ENCODE measurements at regions not wholly inside any gene's neighbourhood (a gene's known extent, or its start where the extent isn't known, plus 50 kb on each side); places are given as distances from the start of the nearest gene placed in this dataset.

DNA sequence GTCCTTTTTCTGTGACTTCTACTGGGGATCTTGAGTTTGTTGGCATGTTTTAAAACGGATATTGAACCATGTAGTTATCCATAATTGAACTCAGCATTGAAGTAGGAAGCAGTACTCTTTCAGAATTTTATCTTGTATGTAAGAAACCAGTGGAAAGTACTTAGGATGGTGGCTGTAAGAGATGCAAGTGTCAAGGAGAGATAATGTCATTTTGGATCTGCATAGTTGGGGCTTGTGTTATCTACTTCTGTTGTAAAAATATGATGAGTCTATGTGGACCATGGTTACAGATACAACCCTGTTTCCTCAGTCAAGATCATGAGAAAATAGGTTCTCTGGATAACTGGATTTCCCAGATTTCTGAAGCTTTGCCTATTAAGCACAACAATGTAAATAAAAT, 113.7 kb downstream of the NAB1 start:
- in situ Hi-C loops (cut with MboI; ENCODE audit: low pct_unique_long_range_greater_than_20kb, low sequenced_read_pairs, unreplicated experiment): no loop called here
- DNase-seq (ENCODE audit: low spot score): no peak
- TF ChIP-seq, protein P1, sequence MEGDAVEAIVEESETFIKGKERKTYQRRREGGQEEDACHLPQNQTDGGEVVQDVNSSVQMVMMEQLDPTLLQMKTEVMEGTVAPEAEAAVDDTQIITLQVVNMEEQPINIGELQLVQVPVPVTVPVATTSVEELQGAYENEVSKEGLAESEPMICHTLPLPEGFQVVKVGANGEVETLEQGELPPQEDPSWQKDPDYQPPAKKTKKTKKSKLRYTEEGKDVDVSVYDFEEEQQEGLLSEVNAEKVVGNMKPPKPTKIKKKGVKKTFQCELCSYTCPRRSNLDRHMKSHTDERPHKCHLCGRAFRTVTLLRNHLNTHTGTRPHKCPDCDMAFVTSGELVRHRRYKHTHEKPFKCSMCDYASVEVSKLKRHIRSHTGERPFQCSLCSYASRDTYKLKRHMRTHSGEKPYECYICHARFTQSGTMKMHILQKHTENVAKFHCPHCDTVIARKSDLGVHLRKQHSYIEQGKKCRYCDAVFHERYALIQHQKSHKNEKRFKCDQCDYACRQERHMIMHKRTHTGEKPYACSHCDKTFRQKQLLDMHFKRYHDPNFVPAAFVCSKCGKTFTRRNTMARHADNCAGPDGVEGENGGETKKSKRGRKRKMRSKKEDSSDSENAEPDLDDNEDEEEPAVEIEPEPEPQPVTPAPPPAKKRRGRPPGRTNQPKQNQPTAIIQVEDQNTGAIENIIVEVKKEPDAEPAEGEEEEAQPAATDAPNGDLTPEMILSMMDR (IDR thresholded peaks at IDR 0.05; ENCODE audit: extremely low read depth, insufficient read depth, missing control alignments): no peak

DNA sequence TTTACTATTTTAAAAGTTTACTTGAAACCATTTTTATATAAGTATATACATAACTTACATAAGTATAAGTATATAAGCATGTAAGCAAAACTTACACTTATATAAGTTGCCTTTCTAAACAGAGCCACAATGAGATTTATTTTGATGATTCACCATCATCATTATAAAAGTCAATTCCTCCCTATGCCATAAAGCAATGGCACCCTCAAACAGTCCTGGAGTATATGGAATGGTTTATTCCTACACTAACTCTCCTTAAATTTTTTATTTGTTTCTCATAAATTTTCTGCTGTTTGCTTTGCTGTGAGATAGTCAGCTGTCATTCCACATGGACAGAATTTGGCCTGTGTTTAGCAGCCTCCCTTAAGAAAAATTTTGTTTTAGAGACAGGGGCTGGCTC, 114.2 kb downstream of the NAB1 start:
- TF ChIP-seq, protein P1 (IDR thresholded peaks at IDR 0.05; ENCODE audit: extremely low read depth, insufficient read depth, missing control alignments): no peak
- DNase-seq (ENCODE audit: low spot score): no peak
- in situ Hi-C loops (cut with MboI; ENCODE audit: low pct_unique_long_range_greater_than_20kb, low sequenced_read_pairs, unreplicated experiment): no loop called here

DNA sequence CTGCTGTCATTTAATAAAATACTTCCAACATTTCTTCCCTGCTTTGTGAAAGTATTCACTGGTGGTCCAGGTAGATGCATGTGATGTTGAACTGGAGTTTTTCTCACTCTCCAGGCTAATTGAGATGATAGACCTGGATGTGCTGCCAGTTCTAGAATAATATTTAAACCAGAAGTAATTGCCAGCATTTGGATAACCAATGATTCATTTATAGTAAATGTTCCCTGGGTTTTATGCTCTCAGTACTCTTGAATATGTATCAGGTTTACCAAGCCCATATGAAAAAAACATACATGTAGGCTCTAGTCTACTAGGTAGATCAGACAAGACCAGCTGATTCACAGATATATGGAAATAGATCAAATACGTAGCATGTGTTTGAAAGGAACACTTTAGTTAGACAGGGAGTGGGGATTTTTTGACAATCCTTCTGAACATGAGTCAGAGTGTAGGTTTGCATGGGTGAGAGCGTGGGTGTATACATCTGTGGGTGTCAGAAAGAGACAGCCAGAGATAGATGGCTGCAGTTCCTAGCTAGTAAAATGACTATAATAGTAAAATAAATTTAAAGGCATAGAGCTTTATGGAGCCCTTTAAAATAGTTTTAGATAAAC, 115.1 kb downstream of the NAB1 start:
- TF ChIP-seq, protein P1 (IDR thresholded peaks at IDR 0.05; ENCODE audit: extremely low read depth, insufficient read depth, missing control alignments): no peak
- peak; percentile 52 for DNase-seq (ENCODE audit: low spot score)
- in situ Hi-C loops (cut with MboI; ENCODE audit: low pct_unique_long_range_greater_than_20kb, low sequenced_read_pairs, unreplicated experiment): no loop called here

DNA sequence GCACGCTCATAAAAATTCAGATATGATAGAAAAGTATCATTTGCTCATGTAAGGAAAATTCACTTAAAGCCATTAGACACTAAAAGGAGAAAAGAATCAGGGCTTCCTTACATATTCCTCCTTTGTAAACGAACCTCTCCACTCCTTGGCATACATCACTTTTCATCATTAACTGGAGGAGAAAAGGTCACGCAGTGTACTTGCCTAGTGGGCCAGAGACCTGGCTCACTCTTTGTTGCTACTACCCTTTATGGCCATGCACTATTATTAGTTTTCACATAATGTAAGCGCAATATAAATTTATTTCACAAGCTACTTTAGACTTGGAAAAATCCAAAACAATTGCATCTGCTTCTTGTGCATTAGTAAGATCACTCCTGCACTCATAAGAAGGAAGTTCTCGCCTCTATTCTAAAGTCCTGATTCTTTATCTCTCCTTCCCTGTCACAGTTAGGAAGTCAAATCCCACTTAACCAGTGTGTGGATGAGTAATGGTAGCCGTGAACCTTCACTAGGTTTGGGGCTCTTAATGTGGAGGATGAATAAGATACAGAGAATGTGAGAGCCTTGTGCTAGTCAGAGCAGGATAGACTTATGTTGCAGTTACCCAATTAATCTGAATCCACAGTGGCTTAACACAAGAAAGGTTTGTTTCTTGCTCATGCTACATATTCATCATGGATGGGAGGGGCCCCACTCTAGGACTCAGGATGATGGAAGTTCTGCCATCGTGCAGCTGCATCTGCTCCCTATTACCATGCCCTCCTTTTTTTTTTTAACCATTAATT, 115.0 kb upstream of the GLS start:
- TF ChIP-seq, protein P1 (IDR thresholded peaks at IDR 0.05; ENCODE audit: extremely low read depth, insufficient read depth, missing control alignments): no peak
- DNase-seq (ENCODE audit: low spot score): no peak
- in situ Hi-C loops (cut with MboI; ENCODE audit: low pct_unique_long_range_greater_than_20kb, low sequenced_read_pairs, unreplicated experiment): no loop called here

DNA sequence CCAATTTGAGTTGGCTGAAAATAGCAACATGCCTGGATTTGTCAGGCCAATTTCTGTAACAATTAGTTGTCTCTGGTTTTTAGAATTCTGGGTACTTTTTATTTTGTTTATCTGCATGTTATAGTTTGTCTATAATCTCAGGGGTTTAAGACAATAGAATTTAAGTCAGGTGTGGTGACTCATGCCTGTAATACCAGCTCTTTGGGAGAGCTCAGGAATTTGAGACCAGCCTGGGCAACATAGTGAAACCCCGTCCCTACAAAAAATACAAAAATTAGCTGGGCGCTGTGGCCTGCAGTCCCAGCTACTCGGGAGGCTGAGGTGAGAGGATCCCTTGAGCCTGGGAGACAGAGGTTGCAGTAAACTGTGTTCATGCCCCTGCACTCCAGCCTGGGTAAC, 114.4 kb upstream of the GLS start:
- no peak for DNase-seq (ENCODE audit: low spot score)
- TF ChIP-seq, protein P1 (IDR thresholded peaks at IDR 0.05; ENCODE audit: extremely low read depth, insufficient read depth, missing control alignments): no peak
- in situ Hi-C loops (cut with MboI; ENCODE audit: low pct_unique_long_range_greater_than_20kb, low sequenced_read_pairs, unreplicated experiment): no loop called here

DNA sequence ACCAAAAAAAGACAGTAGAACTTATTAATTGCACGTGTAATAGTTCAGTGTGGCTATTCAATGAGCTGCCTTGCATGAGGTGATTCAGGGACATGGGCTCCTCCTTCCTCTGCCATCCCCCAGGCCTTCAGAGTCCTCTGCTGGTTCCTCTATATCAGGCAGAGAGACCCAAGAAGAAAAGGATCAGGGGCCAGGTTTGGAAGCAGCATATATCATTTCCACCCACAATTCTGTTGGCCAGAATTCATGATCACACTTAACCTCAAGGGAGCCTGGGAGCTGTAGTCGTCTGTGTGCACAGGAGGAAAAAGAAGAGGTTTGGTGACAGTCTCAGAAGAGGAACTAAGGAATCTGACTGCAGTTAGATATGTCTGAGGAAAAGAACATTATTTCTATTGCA, 114.0 kb upstream of the GLS start:
- TF ChIP-seq, protein P1 (IDR thresholded peaks at IDR 0.05; ENCODE audit: extremely low read depth, insufficient read depth, missing control alignments): no peak

More for the DNA sequence above, 114.0 kb upstream of the GLS start:
- in situ Hi-C loops (cut with MboI; ENCODE audit: low pct_unique_long_range_greater_than_20kb, low sequenced_read_pairs, unreplicated experiment): no loop called here
- DNase-seq (ENCODE audit: low spot score): no peak
